Hepatocyte (in vitro differentiated cells): ENCODE measurements at regions not wholly inside any gene's neighbourhood (a gene's known extent, or its start where the extent isn't known, plus 50 kb on each side); places are given as distances from the start of the nearest gene placed in this dataset.

Source experiments
- EZH2 ChIP-seq: fragments of 200-600 bp; sonication (generic); IDR thresholded peaks from 2 replicates; pipeline ENCODE4 v1.6.1; 2016; ENCODE audit warnings: antibody characterized with exemption, mild to moderate bottlenecking, borderline replicate concordance
- TF ChIP-seq, protein P1 (sequence below): fragments of 200-600 bp; sonication (generic); IDR thresholded peaks from 2 replicates; pipeline ENCODE4 v1.5.1; 2016; ENCODE audit warnings: antibody characterized with exemption, mild to moderate bottlenecking; ENCODE audit not compliant: poor library complexity

DNA sequence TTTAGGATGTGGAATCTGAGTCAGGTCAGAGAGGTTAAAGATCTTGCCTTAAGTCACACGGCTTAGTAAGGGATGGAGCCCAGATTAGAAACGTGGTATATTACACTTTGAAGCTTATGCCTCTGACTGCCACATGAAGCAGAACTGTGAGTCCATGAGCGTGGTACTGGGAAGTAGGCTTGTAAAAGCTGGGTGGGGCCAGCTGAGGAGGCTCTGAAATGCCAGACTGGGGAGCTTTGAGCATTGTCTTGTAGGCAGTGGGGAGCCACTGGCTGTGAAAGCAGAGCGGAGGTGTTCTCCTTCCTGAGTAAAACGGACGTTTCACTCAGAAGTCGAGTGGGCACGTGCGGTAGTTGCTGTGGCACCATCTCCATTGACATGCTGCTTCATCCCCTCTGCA, 72.6 kb upstream of the USP24 start:
- TF ChIP-seq, protein P1, sequence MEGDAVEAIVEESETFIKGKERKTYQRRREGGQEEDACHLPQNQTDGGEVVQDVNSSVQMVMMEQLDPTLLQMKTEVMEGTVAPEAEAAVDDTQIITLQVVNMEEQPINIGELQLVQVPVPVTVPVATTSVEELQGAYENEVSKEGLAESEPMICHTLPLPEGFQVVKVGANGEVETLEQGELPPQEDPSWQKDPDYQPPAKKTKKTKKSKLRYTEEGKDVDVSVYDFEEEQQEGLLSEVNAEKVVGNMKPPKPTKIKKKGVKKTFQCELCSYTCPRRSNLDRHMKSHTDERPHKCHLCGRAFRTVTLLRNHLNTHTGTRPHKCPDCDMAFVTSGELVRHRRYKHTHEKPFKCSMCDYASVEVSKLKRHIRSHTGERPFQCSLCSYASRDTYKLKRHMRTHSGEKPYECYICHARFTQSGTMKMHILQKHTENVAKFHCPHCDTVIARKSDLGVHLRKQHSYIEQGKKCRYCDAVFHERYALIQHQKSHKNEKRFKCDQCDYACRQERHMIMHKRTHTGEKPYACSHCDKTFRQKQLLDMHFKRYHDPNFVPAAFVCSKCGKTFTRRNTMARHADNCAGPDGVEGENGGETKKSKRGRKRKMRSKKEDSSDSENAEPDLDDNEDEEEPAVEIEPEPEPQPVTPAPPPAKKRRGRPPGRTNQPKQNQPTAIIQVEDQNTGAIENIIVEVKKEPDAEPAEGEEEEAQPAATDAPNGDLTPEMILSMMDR: no peak
- TF ChIP-seq EZH2: no peak
